ENCODE measurements at regions not wholly inside any gene's neighbourhood (a gene's known extent, or its start where the extent isn't known, plus 50 kb on each side); places are given as distances from the start of the nearest gene placed in this dataset.
"Not testable (repeated sequence)": the region's sequence is repeated elsewhere in the genome, so short reads cannot be mapped to it uniquely, and the experiment has no call there.

DNA sequence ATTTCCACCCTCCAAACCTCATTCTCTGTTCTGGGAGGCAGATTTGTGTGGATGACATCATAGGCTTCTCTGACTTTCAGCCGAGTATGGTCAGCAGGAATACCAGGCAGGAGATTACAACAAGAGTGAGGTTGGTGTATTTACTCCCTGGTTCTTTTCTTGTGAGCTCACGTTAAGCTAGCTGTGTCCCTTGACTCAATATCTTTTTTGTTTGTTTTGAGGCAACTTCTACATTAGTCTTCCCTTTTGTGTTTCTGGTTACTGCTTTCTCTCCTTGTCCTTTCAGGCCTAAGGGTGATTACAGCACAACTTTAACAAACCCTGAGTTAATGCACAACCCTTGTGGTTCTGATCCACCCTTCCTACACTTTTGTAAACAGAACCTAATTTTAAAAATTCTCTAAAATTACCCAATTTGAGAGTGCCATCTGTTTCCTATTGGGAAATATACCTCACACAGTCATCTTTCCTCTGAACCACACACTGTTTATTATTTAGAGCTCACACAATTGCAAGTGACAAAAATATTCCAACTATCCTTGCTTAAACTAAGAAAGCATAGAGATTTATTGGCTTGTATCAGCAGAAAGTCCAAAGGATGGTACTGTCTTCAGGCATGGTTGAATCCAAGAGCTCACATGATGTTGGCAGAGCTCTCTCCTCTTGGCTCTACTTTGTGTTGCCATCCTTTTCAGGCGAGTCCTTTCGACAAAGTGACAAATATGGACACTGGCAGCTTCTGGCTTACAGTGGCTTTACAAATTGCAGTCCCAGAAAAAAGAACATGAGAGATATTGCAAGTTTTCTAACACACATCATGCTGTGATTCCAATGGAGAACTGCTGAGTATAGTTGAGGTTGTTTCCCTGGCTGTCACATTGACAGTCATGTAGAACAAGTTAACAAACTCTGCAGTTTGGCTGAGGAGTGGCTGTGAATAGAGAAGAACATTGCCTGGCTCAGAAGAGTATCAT lies 150.5 kb upstream of the DDIT4L start:
- no peaks in the 10 kb centered on the region for H3K27me3 ChIP-seq (ENCODE audit: control insufficient read depth in 1 of 2, insufficient read depth in 2 of 2, low read length in 2 of 2)
- H3K27ac ChIP-seq (ENCODE audit: low read length) = no peak overlapping the region
- no peak overlapping the region for H3K4me3 ChIP-seq (ENCODE audit: low read length in 2 of 2)
- no peaks in the 10 kb centered on the region for H3K36me3 ChIP-seq (ENCODE audit: control insufficient read depth in 2 of 2, insufficient read depth in 2 of 2, low read length in 2 of 2)
- no peaks in the 10 kb centered on the region for H3K4me1 ChIP-seq (ENCODE audit: control insufficient read depth, insufficient read depth, low read length)
- H3K9me3 ChIP-seq (ENCODE audit: control insufficient read depth in 2 of 2, low read length in 2 of 2) = no peaks in the 10 kb centered on the region
- no peak overlapping the region for H3K9ac ChIP-seq (ENCODE audit: low read length in 2 of 2)

DNA sequence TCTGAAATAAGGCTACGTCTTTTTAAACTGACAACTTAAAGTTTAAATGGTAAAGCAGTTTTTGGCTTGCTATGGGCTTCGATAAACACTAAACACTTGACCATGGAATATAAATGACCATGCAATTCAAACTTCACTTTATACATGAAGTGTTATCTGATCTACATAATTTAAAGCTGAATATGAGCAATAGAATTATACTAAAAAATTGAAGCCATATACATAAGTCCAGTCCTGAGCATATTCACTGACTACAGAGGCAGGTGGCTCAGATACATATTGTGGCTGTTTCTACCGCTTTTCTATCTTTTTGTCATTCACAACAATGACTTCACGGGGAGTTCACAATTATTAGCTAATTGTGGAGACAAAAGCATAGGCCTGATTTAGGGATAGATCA lies 149.6 kb upstream of the DDIT4L start:
- Histone ChIP-seq H3K27ac (ENCODE audit: low read length) (no peak overlapping the region), H3K27me3 (ENCODE audit: control insufficient read depth in 1 of 2, insufficient read depth in 2 of 2, low read length in 2 of 2) (no peaks in the 10 kb centered on the region), H3K9me3 (ENCODE audit: control insufficient read depth in 2 of 2, low read length in 2 of 2) (no peaks in the 10 kb centered on the region), H3K9ac (ENCODE audit: low read length in 2 of 2) (no peak overlapping the region), H3K36me3 (ENCODE audit: control insufficient read depth in 2 of 2, insufficient read depth in 2 of 2, low read length in 2 of 2) (no peaks in the 10 kb centered on the region), H3K4me1 (ENCODE audit: control insufficient read depth, insufficient read depth, low read length) (no peaks in the 10 kb centered on the region), H3K4me3 (ENCODE audit: low read length in 2 of 2) (no peak overlapping the region)

DNA sequence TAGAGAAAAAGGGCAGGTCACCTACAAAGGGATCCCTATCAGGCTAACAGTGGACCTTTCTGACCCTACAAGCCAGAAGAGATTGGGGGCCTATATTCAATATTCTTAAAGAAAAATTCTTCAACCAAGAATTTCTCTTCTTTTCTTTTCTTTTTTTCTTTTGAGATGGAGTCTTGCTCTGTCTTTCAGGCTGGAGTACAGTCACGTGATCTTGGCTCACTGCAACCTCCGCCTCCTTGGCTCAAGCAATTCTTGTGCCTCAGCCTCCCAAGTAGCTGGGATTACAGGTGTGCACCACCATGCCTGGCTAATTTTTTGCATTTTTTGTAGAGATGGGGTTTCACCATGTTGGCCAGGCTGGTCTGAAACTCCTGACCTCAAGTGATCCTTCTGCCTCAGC lies 143.2 kb upstream of the DDIT4L start:
- not testable (repeated sequence) for H3K9me3 ChIP-seq (ENCODE audit: control insufficient read depth in 2 of 2, low read length in 2 of 2); H3K4me1 ChIP-seq (ENCODE audit: control insufficient read depth, insufficient read depth, low read length); H3K9ac ChIP-seq (ENCODE audit: low read length in 2 of 2); H3K36me3 ChIP-seq (ENCODE audit: control insufficient read depth in 2 of 2, insufficient read depth in 2 of 2, low read length in 2 of 2); H3K4me3 ChIP-seq (ENCODE audit: low read length in 2 of 2); H3K27ac ChIP-seq (ENCODE audit: low read length); H3K27me3 ChIP-seq (ENCODE audit: control insufficient read depth in 1 of 2, insufficient read depth in 2 of 2, low read length in 2 of 2)

DNA sequence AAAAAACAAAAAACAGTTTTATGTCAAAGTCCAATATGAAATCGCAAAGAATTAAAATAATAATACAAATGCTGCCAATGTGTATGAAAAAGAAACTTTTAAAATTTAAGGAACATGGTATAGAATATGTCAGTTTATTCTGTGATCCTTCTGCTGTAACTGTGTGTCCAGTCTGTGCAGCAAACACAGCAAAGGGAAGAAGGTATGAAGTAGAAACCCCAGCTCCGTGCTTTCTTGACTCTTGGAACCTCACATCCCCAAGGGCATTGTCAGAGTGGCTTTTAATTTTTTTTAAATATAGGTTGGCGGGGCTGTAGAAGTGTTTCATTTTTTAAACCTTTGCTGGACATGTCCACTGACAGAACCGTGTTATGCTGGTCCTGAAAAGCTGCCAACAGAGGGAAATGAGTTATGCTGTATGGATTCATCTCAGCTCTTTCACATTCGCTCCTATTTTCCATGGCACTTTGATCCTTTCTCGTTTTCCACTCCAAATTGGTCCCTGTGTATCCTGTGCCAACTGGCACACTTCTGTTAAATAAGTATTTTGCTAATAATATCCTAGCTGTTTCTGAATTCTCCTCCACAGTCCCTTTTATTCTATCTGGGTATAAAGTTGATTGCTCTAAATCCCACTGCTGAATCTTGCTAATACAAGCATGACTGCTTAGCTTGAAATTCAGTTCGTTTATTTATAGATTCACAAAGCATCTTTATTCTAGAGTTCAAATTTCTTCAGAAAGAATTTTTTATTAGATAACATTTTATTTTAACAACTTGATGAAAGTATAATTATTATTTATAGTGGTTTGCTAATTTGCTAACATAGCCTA lies 127.0 kb upstream of the DDIT4L start:
- Histone ChIP-seq H3K27me3 (ENCODE audit: control insufficient read depth in 1 of 2, insufficient read depth in 2 of 2, low read length in 2 of 2) (no peaks in the 10 kb centered on the region), H3K4me1 (ENCODE audit: control insufficient read depth, insufficient read depth, low read length) (no peaks in the 10 kb centered on the region), H3K36me3 (ENCODE audit: control insufficient read depth in 2 of 2, insufficient read depth in 2 of 2, low read length in 2 of 2) (no peaks in the 10 kb centered on the region), H3K27ac (ENCODE audit: low read length) (no peak overlapping the region), H3K4me3 (ENCODE audit: low read length in 2 of 2) (peak overlapping the region in 1 of 2 donors; percentile 60), H3K9ac (ENCODE audit: low read length in 2 of 2) (no peak overlapping the region), H3K9me3 (ENCODE audit: control insufficient read depth in 2 of 2, low read length in 2 of 2) (no peaks in the 10 kb centered on the region)

DNA sequence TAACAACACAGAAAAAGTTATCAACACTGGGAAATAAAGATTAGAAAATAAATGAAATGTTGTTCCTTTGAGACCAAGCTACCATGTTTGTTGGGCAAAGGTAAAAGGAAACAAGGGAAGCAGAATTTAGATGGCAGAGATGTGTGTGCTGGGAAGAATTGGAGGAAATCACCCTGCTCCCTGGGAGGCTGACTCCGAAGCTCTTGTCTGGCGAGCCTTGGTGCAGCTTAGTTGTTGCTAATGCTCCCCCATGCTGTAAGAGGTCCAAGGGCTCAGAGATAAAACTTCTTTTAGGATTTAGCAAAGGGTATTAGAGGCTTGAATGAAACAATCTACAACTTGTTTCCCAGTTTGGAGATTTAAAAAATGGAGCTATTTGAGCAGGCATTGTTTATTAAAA lies 123.8 kb upstream of the DDIT4L start:
- no peaks in the 10 kb centered on the region for H3K9me3 ChIP-seq (ENCODE audit: control insufficient read depth in 2 of 2, low read length in 2 of 2)

DNA sequence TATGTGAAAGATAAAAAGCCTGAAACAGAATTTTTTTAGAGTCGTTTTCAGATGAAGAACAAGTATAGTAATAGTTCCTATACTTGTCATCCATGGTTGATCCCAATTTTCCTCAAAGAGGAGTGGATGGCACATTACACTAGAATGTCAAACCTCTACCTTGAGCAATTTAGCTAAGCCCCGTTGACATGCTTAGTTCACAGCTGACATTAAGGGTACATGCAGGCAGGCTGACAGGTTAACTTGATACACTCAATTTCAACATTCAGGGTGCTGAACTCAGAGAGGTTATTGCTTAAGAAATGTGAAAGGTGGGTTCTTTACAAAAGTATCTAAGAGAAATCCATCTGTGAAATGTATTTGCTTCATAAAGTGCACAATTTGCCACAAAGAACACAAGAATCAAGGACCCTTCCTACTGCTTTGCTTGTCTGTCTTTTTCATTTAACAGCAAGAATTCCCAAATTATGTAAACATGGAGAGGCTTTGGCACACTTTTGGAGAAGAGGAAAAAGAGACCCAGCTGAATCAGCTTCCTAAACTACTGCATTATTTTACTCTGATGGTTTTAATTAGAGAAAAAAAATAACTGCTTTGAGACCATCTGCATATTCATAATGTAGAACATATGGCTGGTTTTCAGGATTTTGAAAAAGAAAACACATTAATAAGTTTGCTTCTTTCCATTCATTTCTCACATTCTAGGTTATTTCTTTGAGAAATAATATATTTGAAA lies 122.5 kb upstream of the DDIT4L start:
- H3K4me1 ChIP-seq (ENCODE audit: control insufficient read depth, insufficient read depth, low read length) = no peaks in the 10 kb centered on the region

More for the DNA sequence above, 123.8 kb upstream of the DDIT4L start:
- Histone ChIP-seq H3K36me3 (ENCODE audit: control insufficient read depth in 2 of 2, insufficient read depth in 2 of 2, low read length in 2 of 2) (no peaks in the 10 kb centered on the region), H3K27me3 (ENCODE audit: control insufficient read depth in 1 of 2, insufficient read depth in 2 of 2, low read length in 2 of 2) (no peaks in the 10 kb centered on the region), H3K27ac (ENCODE audit: low read length) (no peak overlapping the region), H3K4me1 (ENCODE audit: control insufficient read depth, insufficient read depth, low read length) (no peaks in the 10 kb centered on the region), H3K9ac (ENCODE audit: low read length in 2 of 2) (no peak overlapping the region), H3K4me3 (ENCODE audit: low read length in 2 of 2) (no peak overlapping the region)

DNA sequence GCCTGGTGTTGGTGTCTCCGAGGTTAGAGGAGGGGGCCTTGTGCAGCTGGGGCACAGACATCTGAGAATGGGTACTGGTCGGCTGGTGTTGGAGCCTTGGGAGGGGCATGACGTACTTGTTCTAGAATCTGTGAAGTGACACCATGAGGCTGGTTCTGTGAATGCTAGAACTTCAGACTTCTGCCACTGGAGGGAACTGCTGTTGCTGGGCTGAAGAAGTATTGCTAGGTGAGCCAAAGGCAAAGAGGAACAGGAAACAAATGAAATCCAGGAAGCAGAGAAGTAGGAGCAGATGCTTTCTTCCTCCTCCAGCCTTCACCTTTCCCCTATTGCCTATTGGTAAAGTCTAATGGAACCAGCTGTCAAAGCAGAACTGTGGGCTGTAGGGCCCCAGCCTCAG lies 120.9 kb upstream of the DDIT4L start:
- Histone ChIP-seq H3K9ac (ENCODE audit: low read length in 2 of 2) (no peak overlapping the region), H3K27me3 (ENCODE audit: control insufficient read depth in 1 of 2, insufficient read depth in 2 of 2, low read length in 2 of 2) (no peaks in the 10 kb centered on the region), H3K36me3 (ENCODE audit: control insufficient read depth in 2 of 2, insufficient read depth in 2 of 2, low read length in 2 of 2) (no peaks in the 10 kb centered on the region), H3K27ac (ENCODE audit: low read length) (no peak overlapping the region), H3K9me3 (ENCODE audit: control insufficient read depth in 2 of 2, low read length in 2 of 2) (no peaks in the 10 kb centered on the region), H3K4me1 (ENCODE audit: control insufficient read depth, insufficient read depth, low read length) (no peaks in the 10 kb centered on the region), H3K4me3 (ENCODE audit: low read length in 2 of 2) (no peak overlapping the region)

More for the DNA sequence above, 122.5 kb upstream of the DDIT4L start:
- H3K4me3 ChIP-seq (ENCODE audit: low read length in 2 of 2) = no peak overlapping the region
- H3K36me3 ChIP-seq (ENCODE audit: control insufficient read depth in 2 of 2, insufficient read depth in 2 of 2, low read length in 2 of 2) = no peaks in the 10 kb centered on the region
- H3K9ac ChIP-seq (ENCODE audit: low read length in 2 of 2) = no peak overlapping the region
- H3K9me3 ChIP-seq (ENCODE audit: control insufficient read depth in 2 of 2, low read length in 2 of 2) = no peaks in the 10 kb centered on the region
- no peaks in the 10 kb centered on the region for H3K27me3 ChIP-seq (ENCODE audit: control insufficient read depth in 1 of 2, insufficient read depth in 2 of 2, low read length in 2 of 2)
- H3K27ac ChIP-seq (ENCODE audit: low read length) = no peak overlapping the region

GRCh38 chr4:100306018-100306417 lies 115.8 kb upstream of the DDIT4L start:
- no peaks in the 10 kb centered on the region for H3K27me3 ChIP-seq (ENCODE audit: control insufficient read depth in 1 of 2, insufficient read depth in 2 of 2, low read length in 2 of 2)
- no peaks in the 10 kb centered on the region for H3K36me3 ChIP-seq (ENCODE audit: control insufficient read depth in 2 of 2, insufficient read depth in 2 of 2, low read length in 2 of 2)
- H3K4me3 ChIP-seq (ENCODE audit: low read length in 2 of 2) = no peak overlapping the region
- no peak overlapping the region for H3K27ac ChIP-seq (ENCODE audit: low read length)
- H3K4me1 ChIP-seq (ENCODE audit: control insufficient read depth, insufficient read depth, low read length) = no peaks in the 10 kb centered on the region
- no peak overlapping the region for H3K9ac ChIP-seq (ENCODE audit: low read length in 2 of 2)
- no peaks in the 10 kb centered on the region for H3K9me3 ChIP-seq (ENCODE audit: control insufficient read depth in 2 of 2, low read length in 2 of 2)

DNA sequence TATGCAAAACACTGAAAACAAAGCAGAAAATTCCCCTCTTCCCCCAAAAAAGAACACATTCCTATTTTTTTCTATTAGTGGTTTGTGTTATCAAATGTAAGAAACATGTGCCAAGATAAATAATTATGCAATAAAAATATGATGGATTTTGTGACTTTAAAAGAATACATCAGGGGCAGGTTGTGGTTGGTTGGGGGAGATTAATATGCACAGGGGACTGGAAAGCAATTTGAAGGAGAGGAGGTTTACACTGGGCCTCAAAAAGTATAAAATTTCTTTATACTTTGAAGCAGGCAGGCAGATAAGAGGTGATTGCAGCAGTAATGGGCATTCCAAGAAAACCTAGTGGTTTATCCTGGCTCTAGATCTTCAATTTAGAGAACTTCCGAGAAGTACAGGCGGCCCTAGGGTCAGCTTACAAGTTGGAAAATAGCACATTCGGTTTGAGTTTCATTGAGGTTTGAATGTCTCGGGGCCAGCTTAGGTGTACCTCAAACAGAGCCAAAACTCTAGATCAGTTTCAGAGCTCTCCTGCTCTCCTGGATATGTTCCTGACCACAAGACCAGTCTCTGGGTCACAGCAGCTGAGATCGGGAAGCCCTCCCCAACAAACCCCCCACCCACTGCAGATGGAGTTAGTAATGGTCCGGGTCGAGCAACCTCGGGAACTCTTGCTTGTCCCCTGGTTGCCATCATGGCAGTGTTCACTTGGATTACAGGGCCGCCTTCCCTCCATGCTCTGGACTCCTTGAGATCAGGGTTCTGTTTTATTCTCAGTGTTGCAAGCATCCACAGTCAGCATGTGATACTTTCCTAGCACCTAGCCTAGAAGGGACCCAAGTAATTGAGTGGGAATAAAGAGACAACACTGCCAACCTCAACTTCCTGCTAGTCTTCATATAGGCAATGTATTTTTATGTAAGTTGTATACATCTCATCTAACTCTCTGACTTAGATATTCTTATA lies 112.1 kb upstream of the DDIT4L start:
- H3K36me3 ChIP-seq (ENCODE audit: control insufficient read depth in 2 of 2, insufficient read depth in 2 of 2, low read length in 2 of 2) = no peaks in the 10 kb centered on the region
- no peak overlapping the region for H3K9ac ChIP-seq (ENCODE audit: low read length in 2 of 2)
- no peak overlapping the region for H3K4me3 ChIP-seq (ENCODE audit: low read length in 2 of 2)
- H3K27ac ChIP-seq (ENCODE audit: low read length) = no peak overlapping the region
- H3K27me3 ChIP-seq (ENCODE audit: control insufficient read depth in 1 of 2, insufficient read depth in 2 of 2, low read length in 2 of 2) = no peaks in the 10 kb centered on the region
- H3K9me3 ChIP-seq (ENCODE audit: control insufficient read depth in 2 of 2, low read length in 2 of 2) = no peaks in the 10 kb centered on the region
- no peaks in the 10 kb centered on the region for H3K4me1 ChIP-seq (ENCODE audit: control insufficient read depth, insufficient read depth, low read length)

Data from stomach smooth muscle (tissue), 2 donors.